ENCODE measurements at regions not wholly inside any gene's neighbourhood (a gene's known extent, or its start where the extent isn't known, plus 50 kb on each side); places are given as distances from the start of the nearest gene placed in this dataset.

GRCh38 chr9:11931751-11932150, 761.4 kb upstream of the TYRP1 start:
- intact Hi-C loops (cut with micrococcal nuclease), result no loop called here
- Histone ChIP-seq H3K14ac (replicated peaks; ENCODE audit: low read depth, low read length) (no peak overlapping the region), H3K56ac (ENCODE audit: extremely low read depth, insufficient read depth, low read length) (no peak overlapping the region), H2BK120ac (ENCODE audit: low read depth, low read length) (no peak overlapping the region), H2BK15ac (ENCODE audit: low read depth, low read length) (no peak overlapping the region), H3K79me1 (ENCODE audit: low read depth in 1 of 2, low read length in 2 of 2) (no peaks in the 10 kb centered on the region), H3K18ac (ENCODE audit: low read depth, low read length) (no peak overlapping the region), H3K36me3 (ENCODE audit: control insufficient read depth, insufficient read depth, low read length) (no peaks in the 10 kb centered on the region), H3K27me3 (ENCODE audit: control insufficient read depth, insufficient read depth, low read length) (no peaks in the 10 kb centered on the region), H3K23ac (ENCODE audit: low read depth, low read length) (no peak overlapping the region), H2AFZ (replicated peaks; ENCODE audit: low read length, poor library complexity) (no peak overlapping the region), H3K9ac (ENCODE audit: low read depth, low read length) (no peak overlapping the region), H4K91ac (ENCODE audit: insufficient read depth, low read depth, low read length) (no peak overlapping the region), H3K4me3 (ENCODE audit: insufficient read depth, low read depth, low read length) (no peak overlapping the region), H4K20me1 (ENCODE audit: insufficient read depth, low read length) (no peaks in the 10 kb centered on the region), H3K4me2 (ENCODE audit: low read depth, low read length) (no peak overlapping the region), H3K27ac (ENCODE audit: insufficient read depth, low read length) (no peak overlapping the region), H2BK5ac (ENCODE audit: low read depth, low read length, poor library complexity, severe bottlenecking) (no peak overlapping the region), H3K9me1 (ENCODE audit: insufficient read depth, low read length) (no peaks in the 10 kb centered on the region), H3K4me1 (ENCODE audit: control insufficient read depth, insufficient read depth, low read length) (no peaks in the 10 kb centered on the region), H4K5ac (ENCODE audit: low read depth, low read length) (no peak overlapping the region), H2AK5ac (ENCODE audit: low read depth, low read length) (no peak overlapping the region), H2BK20ac (ENCODE audit: low read depth, low read length) (no peak overlapping the region), H2AK9ac (replicated peaks; ENCODE audit: low read depth, low read length, poor library complexity) (no peak overlapping the region), H4K8ac (ENCODE audit: low read depth in 2 of 2, low read length in 2 of 2) (no peak overlapping the region), H3K9me3 (ENCODE audit: control insufficient read depth, insufficient read depth, low read length) (peaks cover 12% of the 10 kb centered on the region), H3K4ac (ENCODE audit: low read depth, low read length) (no peak overlapping the region)
- POLR2A ChIA-PET (ENCODE audit: unreplicated experiment), result no interaction called here
- CTCF ChIA-PET, result no interaction called here
- dilution Hi-C loops (cut with HindIII; ENCODE audit: low sequenced_read_pairs, unreplicated experiment), result no loop called here
- TF ChIP-seq ELK1 (IDR thresholded peaks at IDR 0.05; ENCODE audit: borderline replicate concordance, low read depth, low read length) (no peak), MAFK (IDR thresholded peaks at IDR 0.05; ENCODE audit: low read depth, low read length) (no peak), MXI1 (IDR thresholded peaks at IDR 0.05; ENCODE audit: borderline replicate concordance, low read depth, low read length) (no peak), BHLHE40 (IDR thresholded peaks at IDR 0.05; ENCODE audit: low read depth, low read length) (no peak), CEBPB (IDR thresholded peaks at IDR 0.05; ENCODE audit: low read depth, low read length) (no peak)
- in situ Hi-C loops (cut with MboI; ENCODE audit: low sequenced_read_pairs), result no loop called here
- no TSS peak for BruUV-seq (replicated peaks)
- ATAC-seq (ENCODE audit: low read depth) (no peak), DNase-seq (no peak)
- no CpG with 5 or more reads among the region's 3 CpGs for WGBS, 2 experiments (ENCODE audit: extremely low coverage in 2 of 2, insufficient read length in 1 of 2)

All from IMR-90 (cell line).